Activated gamma-delta T cell treated with Interleukin-2 at 50 U/mL for 16 hours (primary cell): ENCODE measurements at regions not wholly inside any gene's neighbourhood (a gene's known extent, or its start where the extent isn't known, plus 50 kb on each side); places are given as distances from the start of the nearest gene placed in this dataset.
"Not testable (repeated sequence)": the region's sequence is repeated elsewhere in the genome, so short reads cannot be mapped to it uniquely, and the experiment has no call there.

Experiments
- DNase-seq: peaks from one replicate; pipeline ENCODE4 v3.0.0-alpha.2; 2020

DNA sequence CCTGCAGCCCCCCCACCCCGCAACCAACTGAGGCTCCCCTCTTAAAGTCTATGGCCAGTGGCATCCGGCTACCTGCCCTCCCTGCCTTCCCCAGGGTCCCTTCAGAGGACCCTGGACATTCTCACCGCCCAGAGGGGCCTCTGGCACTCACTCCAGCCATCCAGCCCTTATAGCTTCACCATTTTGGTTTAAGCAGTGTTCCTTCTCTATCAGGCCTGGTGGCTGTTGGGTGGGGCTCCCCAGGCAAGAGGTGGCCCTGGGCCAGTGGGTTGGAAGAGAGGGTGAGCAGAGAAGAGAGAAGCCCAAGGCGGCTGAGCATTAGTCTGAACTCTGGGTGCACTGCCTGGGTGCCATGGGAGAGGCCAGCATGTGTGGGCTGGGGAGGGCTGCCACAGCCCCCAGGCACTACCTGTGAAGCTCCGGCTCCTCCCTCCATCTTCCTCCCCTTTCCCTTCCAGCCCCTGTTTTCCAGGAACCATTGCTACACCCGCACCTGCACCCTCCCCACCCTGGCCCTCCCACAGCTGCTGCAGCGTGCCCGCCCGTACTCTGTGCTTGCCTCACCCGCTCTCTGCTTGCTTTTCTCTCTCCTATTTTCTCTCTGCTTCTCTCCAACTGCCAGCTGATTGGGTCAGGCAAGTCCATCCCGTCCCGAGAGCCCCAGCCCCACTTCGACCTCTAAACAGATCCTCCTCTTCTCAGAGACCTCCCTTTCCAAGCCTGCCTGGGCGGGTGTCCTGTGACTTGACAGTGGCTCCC lies 168.2 kb downstream of the TBC1D2B start:
- DNase-seq, result no peak

DNA sequence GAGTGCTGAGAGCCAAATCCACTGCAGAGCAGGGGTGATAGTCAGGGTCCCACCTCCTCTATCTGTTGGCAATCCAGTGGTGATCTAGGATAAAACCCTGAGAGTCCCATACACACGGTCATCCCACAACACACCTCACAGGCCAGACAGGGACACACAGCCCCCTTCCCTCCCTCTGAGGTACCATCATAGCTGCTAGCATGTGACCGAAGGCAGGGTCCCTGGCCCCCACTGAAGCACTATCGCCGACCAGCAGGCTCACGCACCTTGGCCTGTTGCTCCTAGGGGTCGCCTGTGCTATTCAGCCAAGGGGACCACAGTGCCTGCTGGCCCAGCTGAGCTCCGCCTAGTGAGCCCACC lies 168.8 kb downstream of the TBC1D2B start:
- not testable (repeated sequence) for DNase-seq

DNA sequence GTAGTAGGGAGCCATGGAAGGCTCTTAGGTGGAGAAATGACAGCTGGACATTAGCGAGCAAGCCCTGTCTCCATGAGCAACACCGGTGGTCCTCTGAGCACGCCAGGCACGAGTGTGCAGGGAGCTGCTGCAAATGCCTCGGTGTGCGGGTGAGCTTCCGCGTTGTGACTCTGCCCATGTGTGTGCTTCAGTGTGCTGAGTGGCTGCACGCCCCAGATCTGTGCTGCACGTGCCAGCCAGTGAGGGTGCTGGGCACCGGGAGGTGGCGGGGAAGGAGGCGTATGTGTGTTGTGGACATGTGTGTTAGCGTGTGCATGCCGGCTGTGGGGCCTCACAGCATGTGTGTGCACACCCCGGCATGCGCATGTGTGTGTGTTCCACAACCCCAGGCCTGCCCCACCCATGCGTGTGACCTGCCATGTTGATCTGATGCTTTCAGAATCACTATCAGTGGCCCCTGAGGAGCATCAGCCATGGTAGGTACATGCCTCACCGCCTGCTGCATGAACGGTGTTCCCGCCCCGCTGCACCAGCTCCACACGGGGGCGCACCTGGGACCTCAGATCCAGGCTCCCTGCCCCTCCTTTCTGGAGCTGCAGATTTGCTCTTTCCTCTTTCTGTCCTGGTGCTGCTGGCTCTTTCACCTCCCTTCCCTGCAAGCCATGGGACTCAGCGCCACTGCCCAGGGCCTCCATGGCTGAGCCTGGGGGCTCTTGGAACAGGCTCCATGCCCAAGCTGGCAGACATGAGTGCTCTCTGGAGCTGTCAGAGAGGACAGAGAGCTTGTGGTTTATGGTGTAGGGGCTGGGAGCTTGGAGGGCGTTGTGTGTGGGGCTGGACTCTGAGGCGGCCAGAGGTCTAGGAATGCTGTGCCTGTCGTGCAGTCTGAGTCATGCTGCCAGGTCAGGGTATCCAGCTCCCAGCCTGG lies 169.4 kb downstream of the TBC1D2B start:
- DNase-seq, result peak; percentile 27

DNA sequence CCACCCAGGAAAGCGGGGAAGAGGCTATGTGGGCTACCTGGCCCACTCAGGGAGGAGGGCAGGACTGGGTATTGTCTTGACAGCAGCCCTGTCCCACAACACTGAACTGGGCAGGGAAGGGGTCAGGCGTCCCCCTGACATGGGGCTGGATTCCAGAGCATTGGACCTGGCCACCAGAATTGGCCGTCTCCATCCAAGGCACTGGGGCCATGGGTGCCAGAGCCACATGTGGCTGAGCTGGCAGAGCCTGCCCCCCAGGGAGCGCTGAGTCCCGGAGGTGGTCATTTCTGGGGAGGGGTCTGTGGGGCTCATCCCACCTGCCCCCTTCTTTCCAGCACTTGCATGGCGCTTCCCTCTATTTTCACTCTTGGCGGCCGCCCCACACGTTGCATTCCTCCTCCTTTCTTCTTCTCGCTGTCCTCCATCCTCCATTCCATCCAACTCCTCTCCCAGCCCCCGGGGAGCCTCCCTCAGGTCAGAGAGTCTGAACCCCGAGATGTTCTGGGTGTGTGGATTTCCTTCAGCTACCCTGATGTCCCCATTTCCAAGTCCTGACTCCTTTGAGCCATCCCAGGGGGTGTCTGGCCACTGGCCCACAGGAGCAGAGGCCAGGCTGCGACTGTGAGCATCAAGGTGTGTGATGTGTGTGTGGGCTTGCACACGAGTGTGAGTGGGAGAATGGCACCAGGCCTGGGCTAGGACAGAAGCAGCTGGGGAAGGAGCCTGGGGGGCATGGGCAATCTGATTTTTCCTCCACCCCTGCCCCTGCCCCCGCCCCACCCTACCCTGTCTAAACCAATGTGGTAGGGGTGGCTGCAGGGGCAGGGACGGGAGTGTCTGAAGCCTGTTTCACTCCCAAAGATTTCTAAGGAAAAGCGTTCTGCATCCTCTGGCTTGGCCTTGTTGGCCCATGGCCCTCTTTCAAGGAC lies 171.2 kb downstream of the TBC1D2B start:
- not testable (repeated sequence) for DNase-seq

DNA sequence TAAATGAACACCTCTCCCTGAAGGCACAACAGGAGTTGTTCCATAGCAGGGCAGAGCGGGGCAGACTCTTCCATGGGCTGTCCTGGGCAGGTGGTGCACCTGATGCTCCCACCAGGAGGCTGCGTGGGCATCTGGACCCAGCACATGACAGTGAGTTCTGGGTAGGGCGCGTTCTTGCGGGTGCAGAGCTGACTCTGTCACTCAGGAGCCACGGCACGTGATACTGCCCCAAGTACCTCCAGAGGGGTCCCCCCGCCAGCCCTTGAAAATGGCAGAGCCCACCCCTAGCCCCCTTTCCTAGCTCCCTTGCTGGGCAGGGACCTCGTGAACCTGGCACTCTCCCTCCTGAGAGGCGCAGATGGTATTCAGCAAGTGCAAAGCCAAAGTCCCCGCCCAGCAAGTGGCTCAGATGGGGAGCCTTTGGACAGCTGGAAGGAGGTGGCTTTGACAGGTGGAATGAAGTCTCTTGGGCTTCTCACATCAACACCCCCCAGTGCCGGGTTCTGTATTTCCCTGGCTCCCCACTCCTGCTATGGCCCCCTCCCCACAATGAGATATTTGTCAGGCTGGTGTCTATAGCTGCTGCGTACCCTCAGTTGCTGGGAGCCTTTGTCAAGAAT lies 172.1 kb downstream of the TBC1D2B start:
- no peak for DNase-seq

GRCh38 chr15:77904901-77905300 lies 172.6 kb downstream of the TBC1D2B start:
- DNase-seq, result no peak

DNA sequence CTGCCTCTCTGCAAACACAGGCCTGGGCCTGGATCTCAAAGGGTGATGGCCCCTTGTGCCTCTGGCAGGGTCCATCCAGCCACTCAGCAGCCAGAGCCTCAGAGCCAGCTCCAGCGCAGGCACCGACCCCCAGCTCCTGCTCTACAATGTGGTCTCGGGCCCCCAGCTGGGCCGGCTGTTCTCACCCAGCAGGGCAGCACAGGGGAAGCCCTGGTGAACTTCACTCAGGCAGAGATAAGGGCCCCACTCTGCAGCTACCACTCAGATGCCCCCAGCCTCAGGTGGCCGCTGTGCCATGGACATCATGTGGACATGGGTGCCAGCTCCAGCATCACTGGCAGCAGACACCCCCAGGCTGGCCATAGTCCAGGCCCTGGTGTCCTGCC lies 173.1 kb downstream of the TBC1D2B start:
- no peak for DNase-seq

DNA sequence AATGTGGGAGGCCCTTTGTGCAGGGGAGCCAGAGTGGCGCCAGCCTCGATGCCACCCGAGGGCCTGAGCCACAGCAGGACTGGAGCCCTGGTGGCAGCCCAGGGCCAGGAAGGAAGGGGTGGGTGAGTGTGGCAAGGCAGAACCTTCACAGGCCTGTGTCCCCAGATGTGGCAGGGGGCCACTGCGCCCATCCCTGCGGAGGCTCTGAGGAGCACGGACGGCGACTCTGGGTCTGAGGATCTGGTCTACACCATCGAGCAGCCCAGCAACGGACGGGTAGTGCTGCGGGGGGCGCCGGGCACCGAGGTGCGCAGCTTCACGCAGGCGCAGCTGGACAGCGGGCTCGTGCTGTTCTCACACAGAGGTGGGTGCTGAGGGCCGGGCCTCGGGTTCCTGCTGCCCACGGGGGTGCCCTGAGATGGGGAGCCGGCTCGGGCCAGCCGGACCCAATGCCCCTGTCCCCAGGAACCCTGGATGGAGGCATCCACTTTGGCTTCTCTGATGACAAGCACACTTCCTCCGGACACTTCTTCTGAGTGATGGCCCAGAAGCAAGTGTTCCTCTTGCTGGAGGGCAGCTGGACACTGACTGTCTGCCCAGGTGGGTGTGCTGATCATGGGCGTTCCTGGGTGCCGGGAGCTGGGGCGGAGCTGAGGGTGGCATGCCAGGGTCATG lies 173.6 kb downstream of the TBC1D2B start:
- not testable (repeated sequence) for DNase-seq

GRCh38 chr15:77902921-77903760 lies 174.4 kb downstream of the TBC1D2B start:
- not testable (repeated sequence) for DNase-seq

GRCh38 chr15:77901921-77902750 lies 175.4 kb downstream of the TBC1D2B start:
- DNase-seq, result no peak

GRCh38 chr15:77901251-77901881 lies 176.1 kb downstream of the TBC1D2B start:
- no peak for DNase-seq

DNA sequence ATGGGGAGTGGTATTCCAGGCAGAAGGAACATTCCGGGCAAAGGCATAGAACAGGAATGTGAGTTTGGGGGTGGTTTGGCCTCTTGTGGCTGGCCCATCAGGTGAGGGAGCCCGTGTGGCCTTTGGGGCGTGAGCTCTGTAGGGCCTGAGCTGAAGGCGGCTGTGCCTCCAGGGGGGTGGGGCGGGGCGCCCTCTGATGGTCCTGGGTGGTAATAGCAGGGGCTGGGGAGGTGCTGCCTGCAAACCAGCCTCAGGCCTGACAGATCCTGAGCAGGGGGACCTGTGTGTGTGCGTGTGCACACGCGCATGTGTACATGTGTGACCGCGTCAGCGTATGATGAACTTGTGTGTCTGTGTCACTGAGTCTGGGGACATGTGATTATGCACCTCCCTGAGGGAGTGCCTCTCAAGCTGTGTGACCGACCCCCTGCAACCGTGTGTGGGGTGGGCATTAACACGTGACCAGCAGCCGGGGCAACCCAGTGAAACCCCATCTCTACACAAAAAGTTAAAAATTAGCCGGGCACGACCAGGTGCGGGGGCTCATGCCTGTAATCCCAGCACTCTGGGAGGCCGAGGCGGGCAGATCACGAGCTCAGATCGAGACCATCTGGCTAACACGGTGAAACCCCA lies 177.1 kb downstream of the TBC1D2B start:
- peak; percentile 21 for DNase-seq

- DNase-seq, result not testable (repeated sequence)
Observed at GRCh38 chr15:77899776-77900175, 177.7 kb downstream of the TBC1D2B start.

DNA sequence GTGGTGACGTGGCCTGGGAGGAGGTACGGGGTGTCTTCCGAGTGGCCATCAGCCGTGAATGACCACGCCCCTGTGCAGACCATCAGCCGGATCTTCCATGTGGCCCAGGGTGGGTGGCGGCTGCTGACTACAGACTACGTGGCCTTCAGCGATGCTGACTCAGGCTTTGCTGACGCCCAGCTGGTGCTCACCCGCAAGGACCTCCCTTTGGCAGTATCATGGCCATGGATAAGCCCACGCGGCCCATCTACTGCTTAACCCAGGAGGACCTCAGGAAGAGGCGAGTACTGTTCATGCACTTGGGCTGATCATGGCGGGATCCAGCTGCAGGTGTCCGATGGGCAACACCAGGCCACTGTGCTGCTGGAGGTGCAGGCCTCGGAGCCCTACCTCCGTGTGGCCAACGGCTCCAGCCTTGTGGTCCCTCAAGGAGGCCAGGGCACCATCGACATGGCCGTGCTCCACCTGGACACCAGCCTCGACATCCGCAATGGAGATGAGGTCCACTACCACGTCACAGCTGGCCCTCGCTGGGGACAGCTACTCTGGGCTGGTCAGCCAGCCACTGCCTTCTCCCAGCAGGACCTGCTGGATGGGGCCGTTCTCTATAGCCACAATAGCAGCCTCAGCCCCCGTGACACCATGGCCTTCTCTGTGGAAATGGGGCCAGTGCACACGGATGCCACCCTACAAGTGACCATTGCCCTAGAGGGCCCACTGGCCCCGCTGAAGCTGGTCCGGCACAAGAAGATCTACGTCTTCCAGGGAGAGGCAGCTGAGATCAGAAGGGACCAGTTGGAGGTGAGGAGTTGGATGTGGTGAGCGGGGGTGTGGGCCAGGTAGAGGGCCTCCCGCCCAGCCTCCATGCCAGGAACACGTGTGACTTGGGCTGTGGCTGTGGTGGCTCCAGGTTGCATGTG lies 178.4 kb downstream of the TBC1D2B start:
- no peak for DNase-seq

DNA sequence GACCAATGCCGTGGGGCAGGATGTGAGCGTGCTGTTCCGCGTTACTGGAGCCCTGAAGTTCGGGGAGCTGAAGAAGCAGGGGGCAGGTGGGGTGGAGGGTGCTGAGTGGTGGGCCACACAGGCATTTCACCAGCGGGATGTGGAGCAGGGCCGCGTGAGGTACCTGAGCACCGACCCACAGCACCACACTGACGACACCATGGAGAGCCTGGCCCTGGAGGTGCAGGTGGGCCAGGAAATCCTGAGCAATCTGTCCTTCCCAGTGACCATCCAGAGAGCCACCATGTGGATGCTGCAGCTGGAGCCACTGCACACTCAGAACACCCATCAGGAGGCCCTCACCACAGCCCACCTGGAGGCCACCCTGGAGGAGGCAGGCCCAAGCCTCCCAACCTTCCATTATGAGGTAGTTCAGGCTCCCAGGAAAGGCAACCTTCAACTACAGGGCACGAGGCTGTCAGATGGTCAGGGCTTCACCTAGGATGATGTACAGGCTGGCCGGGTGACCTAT lies 179.6 kb downstream of the TBC1D2B start:
- DNase-seq, result no peak

GRCh38 chr15:77897113-77897895 lies 180.2 kb downstream of the TBC1D2B start:
- not testable (repeated sequence) for DNase-seq
